HG02884 (cell line): ENCODE measurements at regions not wholly inside any gene's neighbourhood (a gene's known extent, or its start where the extent isn't known, plus 50 kb on each side); places are given as distances from the start of the nearest gene placed in this dataset.
"Not testable (repeated sequence)": the region's sequence is repeated elsewhere in the genome, so short reads cannot be mapped to it uniquely, and the experiment has no call there.

Source experiments
- ATAC-seq: cut with Tn5 transposase; IDR thresholded peaks from one replicate; pipeline ENCODE4 v1.9.1; 2021; ENCODE audit warnings: mild to moderate bottlenecking, moderate library complexity; ENCODE audit not compliant: unreplicated experiment

GRCh38 chr21:25273959-25274358, 333.3 kb downstream of the MRPL39 start:
- no peak for ATAC-seq

- no peak for ATAC-seq
Observed at GRCh38 chr21:25254491-25255174, 352.6 kb downstream of the MRPL39 start.

GRCh38 chr21:25246546-25246945, 360.7 kb downstream of the MRPL39 start:
- no peak for ATAC-seq

- ATAC-seq, result no peak
Observed at GRCh38 chr21:25244735-25245134, 362.5 kb downstream of the MRPL39 start.

GRCh38 chr21:25243808-25244207, 363.5 kb downstream of the MRPL39 start:
- no peak for ATAC-seq

- ATAC-seq, result no peak
Observed at GRCh38 chr21:25240974-25241373, 366.3 kb downstream of the MRPL39 start.

- no peak for ATAC-seq
Observed at GRCh38 chr21:25234857-25235801, 372.2 kb downstream of the MRPL39 start.

- ATAC-seq, result no peak
Observed at GRCh38 chr21:25220954-25221353, 386.3 kb downstream of the MRPL39 start.

GRCh38 chr21:25220169-25220568, 387.1 kb downstream of the MRPL39 start:
- no peak for ATAC-seq

GRCh38 chr21:25215698-25216384, 391.4 kb downstream of the MRPL39 start:
- ATAC-seq, result peak; percentile 96

GRCh38 chr21:25214676-25215075, 392.6 kb downstream of the MRPL39 start:
- ATAC-seq, result no peak

GRCh38 chr21:25199944-25200343, 407.3 kb downstream of the MRPL39 start:
- ATAC-seq, result no peak

- peak; percentile 55 for ATAC-seq
Observed at GRCh38 chr21:25191141-25191540, 416.1 kb downstream of the MRPL39 start.

- no peak for ATAC-seq
Observed at GRCh38 chr21:25189497-25189896, 417.8 kb downstream of the MRPL39 start.

- ATAC-seq, result peak; percentile 75
Observed at GRCh38 chr21:25188677-25189079, 418.6 kb downstream of the MRPL39 start.

GRCh38 chr21:25186273-25186672, 421.0 kb downstream of the MRPL39 start:
- peak; percentile 29 for ATAC-seq

GRCh38 chr21:25183577-25183976, 423.7 kb downstream of the MRPL39 start:
- ATAC-seq, result no peak

GRCh38 chr21:25181690-25182089, 425.6 kb downstream of the MRPL39 start:
- not testable (repeated sequence) for ATAC-seq

GRCh38 chr21:25179116-25179515, 428.2 kb downstream of the MRPL39 start:
- no peak for ATAC-seq

- peak; percentile 90 for ATAC-seq
Observed at GRCh38 chr21:25176637-25177412, 430.5 kb downstream of the MRPL39 start.

- ATAC-seq, result no peak
Observed at GRCh38 chr21:25175938-25176337, 431.3 kb downstream of the MRPL39 start.
